ENCODE measurements at regions not wholly inside any gene's neighbourhood (a gene's known extent, or its start where the extent isn't known, plus 50 kb on each side); places are given as distances from the start of the nearest gene placed in this dataset.

DNA sequence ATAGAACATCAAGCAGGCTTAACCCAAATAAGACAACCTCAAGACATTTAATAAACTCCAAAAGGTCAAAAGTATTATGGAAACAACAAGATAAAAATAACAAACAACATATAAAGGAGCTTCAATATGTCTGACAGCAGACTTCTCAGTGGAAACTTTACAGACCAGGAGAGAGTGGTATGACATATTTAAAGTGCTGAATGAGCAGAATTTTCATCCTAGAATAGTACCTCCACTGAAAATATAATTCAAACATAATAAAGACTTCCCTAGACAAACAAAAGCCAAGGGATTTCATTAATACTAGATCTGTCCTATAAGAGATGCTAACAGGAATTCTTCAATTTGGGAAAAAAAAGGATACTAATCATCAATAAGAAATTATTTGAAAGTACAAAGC, 1005.0 kb downstream of the TMTC2 start:
- TF ChIP-seq FOXP2 (optimal IDR thresholded peaks at IDR 0.05; ENCODE audit: borderline replicate concordance, extremely low read depth, extremely low read length, insufficient read depth) = no peak
- no peak for TF ChIP-seq SIN3A (IDR thresholded peaks at IDR 0.05; ENCODE audit: borderline replicate concordance, insufficient read depth, low read length)
- TF ChIP-seq, protein P1, sequence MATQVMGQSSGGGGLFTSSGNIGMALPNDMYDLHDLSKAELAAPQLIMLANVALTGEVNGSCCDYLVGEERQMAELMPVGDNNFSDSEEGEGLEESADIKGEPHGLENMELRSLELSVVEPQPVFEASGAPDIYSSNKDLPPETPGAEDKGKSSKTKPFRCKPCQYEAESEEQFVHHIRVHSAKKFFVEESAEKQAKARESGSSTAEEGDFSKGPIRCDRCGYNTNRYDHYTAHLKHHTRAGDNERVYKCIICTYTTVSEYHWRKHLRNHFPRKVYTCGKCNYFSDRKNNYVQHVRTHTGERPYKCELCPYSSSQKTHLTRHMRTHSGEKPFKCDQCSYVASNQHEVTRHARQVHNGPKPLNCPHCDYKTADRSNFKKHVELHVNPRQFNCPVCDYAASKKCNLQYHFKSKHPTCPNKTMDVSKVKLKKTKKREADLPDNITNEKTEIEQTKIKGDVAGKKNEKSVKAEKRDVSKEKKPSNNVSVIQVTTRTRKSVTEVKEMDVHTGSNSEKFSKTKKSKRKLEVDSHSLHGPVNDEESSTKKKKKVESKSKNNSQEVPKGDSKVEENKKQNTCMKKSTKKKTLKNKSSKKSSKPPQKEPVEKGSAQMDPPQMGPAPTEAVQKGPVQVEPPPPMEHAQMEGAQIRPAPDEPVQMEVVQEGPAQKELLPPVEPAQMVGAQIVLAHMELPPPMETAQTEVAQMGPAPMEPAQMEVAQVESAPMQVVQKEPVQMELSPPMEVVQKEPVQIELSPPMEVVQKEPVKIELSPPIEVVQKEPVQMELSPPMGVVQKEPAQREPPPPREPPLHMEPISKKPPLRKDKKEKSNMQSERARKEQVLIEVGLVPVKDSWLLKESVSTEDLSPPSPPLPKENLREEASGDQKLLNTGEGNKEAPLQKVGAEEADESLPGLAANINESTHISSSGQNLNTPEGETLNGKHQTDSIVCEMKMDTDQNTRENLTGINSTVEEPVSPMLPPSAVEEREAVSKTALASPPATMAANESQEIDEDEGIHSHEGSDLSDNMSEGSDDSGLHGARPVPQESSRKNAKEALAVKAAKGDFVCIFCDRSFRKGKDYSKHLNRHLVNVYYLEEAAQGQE (IDR thresholded peaks at IDR 0.05; ENCODE audit: insufficient read depth in 1 of 2, low read depth in 2 of 2, low read length in 2 of 2) = no peak
- no peak for TF ChIP-seq TAF1 (IDR thresholded peaks at IDR 0.05; ENCODE audit: borderline replicate concordance, insufficient read depth, low read length)
- no peak for TF ChIP-seq POLR2AphosphoS5 (IDR thresholded peaks at IDR 0.05; ENCODE audit: low read depth, low read length)

DNA sequence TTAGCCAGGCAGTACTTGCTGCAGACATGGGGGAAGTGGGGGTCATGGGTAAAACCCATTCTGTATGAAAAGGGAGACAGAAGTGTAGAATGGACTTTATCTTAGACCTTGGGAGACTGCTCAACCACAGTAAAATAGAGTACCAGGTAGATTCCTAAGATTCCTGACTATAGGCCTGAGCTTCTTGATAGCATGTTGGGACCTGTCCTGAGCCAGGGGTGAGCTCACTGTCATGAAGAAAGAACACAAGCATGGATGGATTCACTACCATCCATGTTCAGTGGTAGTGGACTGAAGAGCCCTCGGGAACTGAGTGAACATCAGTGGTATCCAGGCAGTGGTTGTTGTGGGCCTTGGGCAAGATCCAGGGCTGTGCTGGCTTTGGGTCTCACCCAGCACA, 1003.8 kb downstream of the TMTC2 start:
- TF ChIP-seq SIN3A (IDR thresholded peaks at IDR 0.05; ENCODE audit: borderline replicate concordance, insufficient read depth, low read length) = no peak
- TF ChIP-seq POLR2AphosphoS5 (IDR thresholded peaks at IDR 0.05; ENCODE audit: low read depth, low read length) = no peak
- TF ChIP-seq, protein P1 (IDR thresholded peaks at IDR 0.05; ENCODE audit: insufficient read depth in 1 of 2, low read depth in 2 of 2, low read length in 2 of 2) = no peak
- no peak for TF ChIP-seq FOXP2 (optimal IDR thresholded peaks at IDR 0.05; ENCODE audit: borderline replicate concordance, extremely low read depth, extremely low read length, insufficient read depth)
- TF ChIP-seq TAF1 (IDR thresholded peaks at IDR 0.05; ENCODE audit: borderline replicate concordance, insufficient read depth, low read length) = no peak

GRCh38 chr12:83689333-83689732, 1002.6 kb downstream of the TMTC2 start:
- no peak for TF ChIP-seq POLR2AphosphoS5 (IDR thresholded peaks at IDR 0.05; ENCODE audit: low read depth, low read length)
- no peak for TF ChIP-seq TAF1 (IDR thresholded peaks at IDR 0.05; ENCODE audit: borderline replicate concordance, insufficient read depth, low read length)
- no peak for TF ChIP-seq FOXP2 (optimal IDR thresholded peaks at IDR 0.05; ENCODE audit: borderline replicate concordance, extremely low read depth, extremely low read length, insufficient read depth)
- TF ChIP-seq SIN3A (IDR thresholded peaks at IDR 0.05; ENCODE audit: borderline replicate concordance, insufficient read depth, low read length) = no peak
- TF ChIP-seq, protein P1 (IDR thresholded peaks at IDR 0.05; ENCODE audit: insufficient read depth in 1 of 2, low read depth in 2 of 2, low read length in 2 of 2) = no peak

- TF ChIP-seq, protein P1 (IDR thresholded peaks at IDR 0.05; ENCODE audit: insufficient read depth in 1 of 2, low read depth in 2 of 2, low read length in 2 of 2) = no peak
- no peak for TF ChIP-seq SIN3A (IDR thresholded peaks at IDR 0.05; ENCODE audit: borderline replicate concordance, insufficient read depth, low read length)
- TF ChIP-seq FOXP2 (optimal IDR thresholded peaks at IDR 0.05; ENCODE audit: borderline replicate concordance, extremely low read depth, extremely low read length, insufficient read depth) = no peak
- TF ChIP-seq TAF1 (IDR thresholded peaks at IDR 0.05; ENCODE audit: borderline replicate concordance, insufficient read depth, low read length) = no peak
- TF ChIP-seq POLR2AphosphoS5 (IDR thresholded peaks at IDR 0.05; ENCODE audit: low read depth, low read length) = no peak
Observed at GRCh38 chr12:83676781-83677295, 990.1 kb downstream of the TMTC2 start.

DNA sequence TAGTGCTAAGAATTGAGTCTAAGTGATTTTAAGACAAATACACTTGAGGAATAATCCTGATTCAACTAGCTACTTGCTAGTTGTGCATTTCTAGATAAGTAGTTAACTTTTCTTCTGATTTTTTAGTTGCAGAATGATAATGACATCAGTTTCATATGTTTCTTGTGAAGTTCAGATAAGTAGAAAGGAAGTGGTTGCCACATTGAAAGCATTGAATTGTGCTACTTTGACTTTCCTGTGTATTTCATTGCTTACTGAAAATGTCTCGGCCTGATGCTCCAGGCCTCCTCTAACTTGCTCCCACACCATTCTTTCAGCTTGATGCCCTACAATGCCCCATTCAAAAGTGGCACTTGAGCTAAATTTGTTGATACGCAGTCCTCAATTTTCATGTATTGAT, 980.0 kb downstream of the TMTC2 start:
- TF ChIP-seq SIN3A (IDR thresholded peaks at IDR 0.05; ENCODE audit: borderline replicate concordance, insufficient read depth, low read length) (no peak), FOXP2 (optimal IDR thresholded peaks at IDR 0.05; ENCODE audit: borderline replicate concordance, extremely low read depth, extremely low read length, insufficient read depth) (no peak), POLR2AphosphoS5 (IDR thresholded peaks at IDR 0.05; ENCODE audit: low read depth, low read length) (no peak), TAF1 (IDR thresholded peaks at IDR 0.05; ENCODE audit: borderline replicate concordance, insufficient read depth, low read length) (no peak)
- TF ChIP-seq, protein P1 (IDR thresholded peaks at IDR 0.05; ENCODE audit: insufficient read depth in 1 of 2, low read depth in 2 of 2, low read length in 2 of 2) = no peak

Measured in PFSK-1 (cell line).